B cell (primary cell): ENCODE measurements at regions not wholly inside any gene's neighbourhood (a gene's known extent, or its start where the extent isn't known, plus 50 kb on each side); places are given as distances from the start of the nearest gene placed in this dataset.

Experiments
- ATAC-seq: fragments of 200-7000 bp; cut with Tn5 transposase; one replicate; pipeline ENCODE4 v1.10.0; 2021; ENCODE audit warnings: low read depth, mild to moderate bottlenecking, moderate number of reproducible peaks, moderate library complexity
- CTCF ChIA-PET: fragments of 350-600 bp; sonication (Branson Sonifier 250); formaldehyde crosslinking; loops from one replicate; lab custom pipeline; 2021; ENCODE audit warnings: antibody characterized with exemption, inconsistent platforms; lab: Charles Lee
- POLR2A ChIA-PET: fragments of 350-600 bp; sonication (Branson Sonifier 250); formaldehyde crosslinking; loops from one replicate; lab custom pipeline; 2021; ENCODE audit warnings: antibody characterized with exemption; lab: Charles Lee
- DNase-seq: peaks from one replicate; pipeline ENCODE4 v3.0.0; 2013
- H2AFZ ChIP-seq: 2 replicates; pipeline ENCODE4 v1.6.1; 2012; ENCODE audit warnings: mild to moderate bottlenecking, low read depth, low read length; ENCODE audit not compliant: insufficient read depth, poor library complexity, severe bottlenecking
- H3K27ac ChIP-seq, 2 donors: 1 replicate in 1 of 2; 2 replicates in 1 of 2; pipeline ENCODE4 v1.5.1; 2012 to 2013; ENCODE audit warnings: low read length in 2 of 2, mild to moderate bottlenecking in 2 of 2, moderate library complexity in 1 of 2
- H3K27me3 ChIP-seq, 4 experiments: fragments of 200-600 bp in 1 of 4; sonication (generic) in 1 of 4; replicated peaks in 1 of 4; 1 replicate in 2 of 4; 2 replicates in 2 of 4; pipeline versions ENCODE4 v1.6.1 to v1.7.0; 2013 to 2016; ENCODE audit warnings: low read length in 3 of 4, mild to moderate bottlenecking in 2 of 4, mixed read lengths in 1 of 4, moderate library complexity in 1 of 4; ENCODE audit not compliant: insufficient read depth in 4 of 4, control insufficient read depth in 3 of 4; ENCODE audit errors: control extremely low read depth in 1 of 4
- H3K36me3 ChIP-seq, 2 experiments: replicated peaks in 1 of 2; 1 replicate in 1 of 2; 2 replicates in 1 of 2; pipeline versions ENCODE4 v1.6.1 to v1.7.1; 2013; ENCODE audit warnings: low read length in 1 of 2; ENCODE audit not compliant: insufficient read depth in 2 of 2, control insufficient read depth in 1 of 2; ENCODE audit errors: control extremely low read depth in 1 of 2, extremely low read depth in 1 of 2
- H3K4me1 ChIP-seq, 2 donors: fragments of 200-600 bp in 1 of 2; sonication (generic) in 1 of 2; 1 replicate in 1 of 2; 2 replicates in 1 of 2; pipeline versions ENCODE4 v1.5.1 to v1.6.1; 2013 to 2017; ENCODE audit warnings: low read length in 2 of 2; ENCODE audit not compliant: control insufficient read depth in 2 of 2, insufficient read depth in 2 of 2
- H3K4me2 ChIP-seq: replicated peaks from 2 replicates; pipeline ENCODE3; 2012; ENCODE audit warnings: mild to moderate bottlenecking, low read depth, low read length; ENCODE audit not compliant: poor library complexity, severe bottlenecking
- H3K4me3 ChIP-seq, 5 experiments: fragments of 200-600 bp in 1 of 5; sonication (generic) in 1 of 5; 1 replicate in 3 of 5; 2 replicates in 2 of 5; pipeline versions ENCODE4 v1.5.1 to v1.7.0; 2011 to 2016; ENCODE audit warnings: low read length in 4 of 5, mild to moderate bottlenecking in 4 of 5, low read depth in 2 of 5, control low read depth in 1 of 5, moderate library complexity in 1 of 5; ENCODE audit not compliant: insufficient read depth in 1 of 5; ENCODE audit errors: control extremely low read depth in 1 of 5, extremely low read depth in 1 of 5
- H3K79me2 ChIP-seq: fragments of 200-600 bp; sonication (generic); one replicate; pipeline ENCODE4 v1.6.0; 2016; ENCODE audit warnings: low read length; ENCODE audit not compliant: control insufficient read depth, insufficient read depth
- H3K9ac ChIP-seq: fragments of 200-600 bp; sonication (generic); 2 replicates; pipeline ENCODE4 v1.6.1; 2017; ENCODE audit warnings: mild to moderate bottlenecking, low read length, moderate library complexity
- H3K9me3 ChIP-seq, 3 donors: one replicate each; pipeline versions ENCODE4 v1.6.1 to v1.7.1; 2013; ENCODE audit warnings: low read length in 2 of 3; ENCODE audit not compliant: control insufficient read depth in 2 of 3, insufficient read depth in 1 of 3; ENCODE audit errors: control extremely low read depth in 1 of 3
- H4K20me1 ChIP-seq: 2 replicates; pipeline ENCODE4 v1.6.0; 2012; ENCODE audit warnings: mild to moderate bottlenecking, low read length; ENCODE audit not compliant: insufficient read depth, control insufficient read depth, poor library complexity, severe bottlenecking
- H3K27ac Mint-ChIP-seq: one replicate; pipeline ENCODE4 v1.8.0; 2021; ENCODE audit warnings: mixed read lengths
- H3K27me3 Mint-ChIP-seq: one replicate; pipeline ENCODE4 v1.8.0; 2021; ENCODE audit warnings: mixed read lengths
- H3K4me1 Mint-ChIP-seq: one replicate; pipeline ENCODE4 v1.8.0; 2021; ENCODE audit warnings: mixed read lengths
- H3K4me3 Mint-ChIP-seq: one replicate; pipeline ENCODE4 v1.8.0; 2021; ENCODE audit warnings: mixed read lengths
- H3K9me3 Mint-ChIP-seq: one replicate; pipeline ENCODE4 v1.8.0; 2022; ENCODE audit warnings: mixed read lengths; ENCODE audit not compliant: insufficient read depth
- CTCF ChIP-seq: fragments of 200-600 bp; IDR thresholded peaks from one replicate; pipeline ENCODE4 v1.8.0; 2022; ENCODE audit warnings: antibody characterized with exemption, mild to moderate bottlenecking
- EZH2 ChIP-seq: IDR thresholded peaks from 2 replicates; pipeline ENCODE4 v1.6.1; 2012; ENCODE audit warnings: borderline replicate concordance, low read depth, mild to moderate bottlenecking, moderate library complexity, low read length; ENCODE audit not compliant: insufficient read depth, poor library complexity, severe bottlenecking
- WGBS: methylation state at CpG from one replicate; pipeline ENCODE4 v1.1.5; 2013; ENCODE audit warnings: missing lambda C conversion rate; ENCODE audit not compliant: insufficient coverage; 5-methylcytosine and 5-hydroxymethylcytosine counted together
- intact Hi-C: fragments of 100-400 bp; cut with micrococcal nuclease; formaldehyde crosslinking; loops from one replicate; pipeline ENCODE4 v1.10.0; 2022

GRCh38 chr3:59631482-59631881 lies 581.7 kb upstream of the CFAP20DC start:
- ChIA-PET CTCF (no interaction called here), POLR2A (no interaction called here)
- Histone ChIP-seq H3K9me3 (no peaks in the 10 kb centered on the region), H4K20me1 (no peaks in the 10 kb centered on the region), H3K4me3 (no peak overlapping the region), H3K4me2 (no peak overlapping the region), H3K27me3 (no peaks in the 10 kb centered on the region), H2AFZ (no peak overlapping the region), H3K9ac (no peak overlapping the region), H3K79me2 (no peaks in the 10 kb centered on the region), H3K27ac (no peak overlapping the region), H3K36me3 (no peaks in the 10 kb centered on the region), H3K4me1 (no peaks in the 10 kb centered on the region)
- 100% methylated on average over 1 of the region's 2 CpGs for WGBS
- peaks cover 5% of the 10 kb centered on the region for H3K27me3 Mint-ChIP-seq
- no peak for ATAC-seq
- intact Hi-C loops: no loop called here
- H3K9me3 Mint-ChIP-seq: no peaks in the 10 kb centered on the region
- no peak overlapping the region for H3K27ac Mint-ChIP-seq
- TF ChIP-seq EZH2 (no peak), CTCF (no peak)
- no peak for DNase-seq
- no peaks in the 10 kb centered on the region for H3K4me1 Mint-ChIP-seq
- no peak overlapping the region for H3K4me3 Mint-ChIP-seq

DNA sequence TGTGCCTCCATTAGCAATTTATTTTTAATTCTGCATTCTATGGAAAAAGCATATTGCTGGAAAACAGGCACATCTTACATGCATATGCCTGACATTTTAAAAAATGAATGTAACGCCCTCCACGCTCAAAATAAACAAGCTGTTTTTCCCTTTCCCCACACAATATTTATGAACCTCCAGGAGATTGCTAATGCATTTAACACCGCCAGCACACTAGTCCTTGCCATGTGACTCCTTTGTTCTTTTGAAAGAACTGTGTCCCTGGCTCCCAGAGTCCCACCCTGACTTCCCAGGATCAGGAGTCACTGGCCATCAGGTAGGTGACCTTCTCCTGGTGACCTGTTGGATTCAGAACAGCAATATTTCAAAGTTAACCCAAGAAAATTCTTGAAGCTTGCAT lies 571.2 kb upstream of the CFAP20DC start:
- DNase-seq (no peak), ATAC-seq (no peak)
- no peaks in the 10 kb centered on the region for H3K36me3 ChIP-seq
- H3K27ac ChIP-seq: no peak overlapping the region
- no peak overlapping the region for H3K4me3 ChIP-seq
- ChIA-PET CTCF (no interaction called here), POLR2A (no interaction called here)
- no peak overlapping the region for H3K4me2 ChIP-seq
- H2AFZ ChIP-seq: no peak overlapping the region
- intact Hi-C loops: no loop called here
- no peaks in the 10 kb centered on the region for H3K27me3 ChIP-seq
- H4K20me1 ChIP-seq: no peaks in the 10 kb centered on the region
- peaks cover 3% of the 10 kb centered on the region for H3K27me3 Mint-ChIP-seq
- H3K27ac Mint-ChIP-seq: no peak overlapping the region
- H3K9ac ChIP-seq: no peak overlapping the region
- WGBS: 81% methylated on average over 3 of the region's 3 CpGs
- H3K4me1 ChIP-seq: no peaks in the 10 kb centered on the region
- TF ChIP-seq CTCF (no peak), EZH2 (no peak)
- H3K9me3 Mint-ChIP-seq: peaks cover 2% of the 10 kb centered on the region
- peaks cover 0 to 1% (median 0%) of the 10 kb centered on the region in 3 donors for H3K9me3 ChIP-seq
- no peak overlapping the region for H3K4me3 Mint-ChIP-seq
- H3K79me2 ChIP-seq: no peaks in the 10 kb centered on the region
- H3K4me1 Mint-ChIP-seq: no peaks in the 10 kb centered on the region
